Astrocyte (in vitro differentiated cells and primary cell): ENCODE measurements at regions not wholly inside any gene's neighbourhood (a gene's known extent, or its start where the extent isn't known, plus 50 kb on each side); places are given as distances from the start of the nearest gene placed in this dataset.

ENCODE experiments used
- DNase-seq: peaks from one replicate; pipeline ENCODE4 v3.0.0-alpha.2; 2010; ENCODE audit warnings: low read depth
- FAIRE-seq: peaks from 2 replicates; lab custom pipeline; 2011; peaks lifted over from hg19 to GRCh38; lab: Jason Lieb, UNC
- H2AFZ ChIP-seq: 2 replicates; pipeline ENCODE4 v1.6.0; 2012; ENCODE audit warnings: low read depth, low read length, inconsistent platforms
- H3K27ac ChIP-seq: 2 replicates; pipeline ENCODE4 v1.5.1; 2011; ENCODE audit warnings: low read depth, low read length, inconsistent platforms
- H3K27me3 ChIP-seq: 2 replicates; pipeline ENCODE4 v1.6.0; 2011; ENCODE audit warnings: low read length, inconsistent platforms; ENCODE audit not compliant: insufficient read depth
- H3K36me3 ChIP-seq: 2 replicates; pipeline ENCODE4 v1.5.1; 2011; ENCODE audit warnings: low read length, inconsistent platforms; ENCODE audit not compliant: insufficient read depth
- H3K4me1 ChIP-seq: 2 replicates; pipeline ENCODE4 v1.5.1; 2011; ENCODE audit warnings: low read length, inconsistent platforms; ENCODE audit not compliant: insufficient read depth
- H3K4me2 ChIP-seq: 2 replicates; pipeline ENCODE4 v1.6.0; 2012; ENCODE audit warnings: low read length, inconsistent platforms
- H3K4me3 ChIP-seq: 2 replicates; pipeline ENCODE4 v1.5.1; 2011; ENCODE audit warnings: low read depth, mild to moderate bottlenecking, low read length, inconsistent platforms; ENCODE audit not compliant: insufficient read depth
- H3K79me2 ChIP-seq: 2 replicates; pipeline ENCODE4 v1.6.0; 2012; ENCODE audit warnings: mild to moderate bottlenecking, low read length, inconsistent platforms; ENCODE audit not compliant: insufficient read depth
- H3K9ac ChIP-seq: 2 replicates; pipeline ENCODE4 v1.6.0; 2012; ENCODE audit warnings: mild to moderate bottlenecking, low read length, inconsistent platforms
- H3K9me3 ChIP-seq: 2 replicates; pipeline ENCODE4 v1.5.1; 2012; ENCODE audit warnings: low read depth, mild to moderate bottlenecking, low read length, inconsistent platforms; ENCODE audit not compliant: insufficient read depth
- H4K20me1 ChIP-seq: 2 replicates; pipeline ENCODE4 v1.6.0; 2012; ENCODE audit warnings: low read length, inconsistent platforms; ENCODE audit not compliant: insufficient read depth
- H3K27ac Mint-ChIP-seq: one replicate; pipeline ENCODE4 v1.8.0; 2021; ENCODE audit warnings: mild to moderate bottlenecking, mixed read lengths; ENCODE audit not compliant: unreplicated experiment
- H3K27me3 Mint-ChIP-seq: one replicate; pipeline ENCODE4 v1.8.0; 2021; ENCODE audit warnings: low read depth, mixed read lengths; ENCODE audit not compliant: unreplicated experiment
- H3K36me3 Mint-ChIP-seq: one replicate; pipeline ENCODE4 v1.8.0; 2021; ENCODE audit warnings: low read depth, mixed read lengths; ENCODE audit not compliant: unreplicated experiment
- H3K4me1 Mint-ChIP-seq: one replicate; pipeline ENCODE4 v1.8.0; 2021; ENCODE audit warnings: low read depth, mixed read lengths; ENCODE audit not compliant: unreplicated experiment
- H3K4me3 Mint-ChIP-seq: one replicate; pipeline ENCODE4 v1.8.0; 2021; ENCODE audit warnings: mild to moderate bottlenecking, moderate library complexity, mixed read lengths; ENCODE audit not compliant: unreplicated experiment
- H3K9me3 Mint-ChIP-seq: one replicate; pipeline ENCODE4 v1.8.0; 2021; ENCODE audit warnings: mild to moderate bottlenecking, mixed read lengths; ENCODE audit not compliant: unreplicated experiment
- CTCF ChIP-seq: IDR thresholded peaks from 2 replicates; pipeline ENCODE4 v1.5.1; 2011; ENCODE audit warnings: low read depth, mild to moderate bottlenecking, inconsistent platforms, low read length, moderate library complexity; ENCODE audit not compliant: insufficient read depth
- EZH2 ChIP-seq: IDR thresholded peaks from 2 replicates; pipeline ENCODE4 v1.6.1; 2012; ENCODE audit warnings: mild to moderate bottlenecking, low read length, inconsistent platforms; ENCODE audit not compliant: insufficient read depth

DNA sequence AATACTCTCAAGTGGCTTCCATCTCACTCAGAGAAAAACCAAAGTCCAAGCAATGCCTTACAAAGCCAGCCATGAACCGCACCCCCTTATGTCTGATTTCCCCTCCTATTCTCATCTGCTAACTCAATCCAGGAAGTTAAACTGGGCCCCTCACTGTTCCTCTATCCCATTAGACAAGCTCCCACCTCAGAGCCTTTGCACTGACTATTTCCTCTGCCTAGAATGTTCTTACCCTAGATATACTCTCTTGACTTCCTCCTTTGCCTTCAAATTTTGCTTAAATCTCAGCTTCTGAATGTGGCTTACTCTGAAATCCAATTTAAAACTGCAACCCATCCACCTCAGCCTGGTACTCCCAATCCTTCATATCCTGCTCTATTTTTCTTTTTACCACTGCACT lies 257.0 kb upstream of the USP15 start:
- no peak overlapping the region for H3K9ac ChIP-seq
- no peaks in the 10 kb centered on the region for H3K27me3 ChIP-seq
- no peaks in the 10 kb centered on the region for H3K4me1 Mint-ChIP-seq
- DNase-seq (no peak), FAIRE-seq (no peak)
- H3K79me2 ChIP-seq: no peaks in the 10 kb centered on the region
- no peaks in the 10 kb centered on the region for H3K9me3 Mint-ChIP-seq
- H3K4me1 ChIP-seq: no peaks in the 10 kb centered on the region
- H3K36me3 Mint-ChIP-seq: no peaks in the 10 kb centered on the region
- H3K36me3 ChIP-seq: no peaks in the 10 kb centered on the region
- no peak overlapping the region for H2AFZ ChIP-seq
- TF ChIP-seq EZH2 (no peak), CTCF (no peak)
- no peaks in the 10 kb centered on the region for H3K27me3 Mint-ChIP-seq
- H3K27ac ChIP-seq: no peak overlapping the region
- no peaks in the 10 kb centered on the region for H4K20me1 ChIP-seq
- H3K4me2 ChIP-seq: no peak overlapping the region
- no peak overlapping the region for H3K4me3 ChIP-seq
- H3K9me3 ChIP-seq: no peaks in the 10 kb centered on the region
- no peak overlapping the region for H3K27ac Mint-ChIP-seq
- H3K4me3 Mint-ChIP-seq: no peak overlapping the region

GRCh38 chr12:62003701-62004100 lies 256.5 kb upstream of the USP15 start:
- no peak overlapping the region for H3K4me3 ChIP-seq
- H3K27me3 ChIP-seq: no peaks in the 10 kb centered on the region
- no peaks in the 10 kb centered on the region for H3K36me3 Mint-ChIP-seq
- no peak overlapping the region for H3K9ac ChIP-seq
- no peaks in the 10 kb centered on the region for H3K27me3 Mint-ChIP-seq
- no peaks in the 10 kb centered on the region for H3K79me2 ChIP-seq
- no peaks in the 10 kb centered on the region for H3K9me3 ChIP-seq
- no peaks in the 10 kb centered on the region for H3K4me1 ChIP-seq
- no peak overlapping the region for H3K27ac Mint-ChIP-seq
- H4K20me1 ChIP-seq: no peaks in the 10 kb centered on the region
- no peaks in the 10 kb centered on the region for H3K4me1 Mint-ChIP-seq
- H2AFZ ChIP-seq: no peak overlapping the region
- H3K4me2 ChIP-seq: no peak overlapping the region
- no peak overlapping the region for H3K4me3 Mint-ChIP-seq
- no peaks in the 10 kb centered on the region for H3K9me3 Mint-ChIP-seq
- FAIRE-seq: no peak
- H3K27ac ChIP-seq: no peak overlapping the region
- TF ChIP-seq CTCF: no peak
- DNase-seq: no peak
- H3K36me3 ChIP-seq: no peaks in the 10 kb centered on the region

- H3K4me3 ChIP-seq: no peak overlapping the region
- H3K9me3 Mint-ChIP-seq: no peaks in the 10 kb centered on the region
- no peak for TF ChIP-seq CTCF
- no peak for TF ChIP-seq EZH2
- no peak overlapping the region for H2AFZ ChIP-seq
- DNase-seq (no peak), FAIRE-seq (no peak)
- H3K4me3 Mint-ChIP-seq: no peak overlapping the region
- no peaks in the 10 kb centered on the region for H3K36me3 ChIP-seq
- no peaks in the 10 kb centered on the region for H3K9me3 ChIP-seq
- H3K4me2 ChIP-seq: no peak overlapping the region
- no peak overlapping the region for H3K27ac ChIP-seq
- H3K9ac ChIP-seq: no peak overlapping the region
- H3K79me2 ChIP-seq: no peaks in the 10 kb centered on the region
- H3K27me3 Mint-ChIP-seq: no peaks in the 10 kb centered on the region
- no peaks in the 10 kb centered on the region for H3K27me3 ChIP-seq
- no peaks in the 10 kb centered on the region for H3K4me1 Mint-ChIP-seq
- no peaks in the 10 kb centered on the region for H3K4me1 ChIP-seq
- H3K27ac Mint-ChIP-seq: no peak overlapping the region
- H4K20me1 ChIP-seq: no peaks in the 10 kb centered on the region
- no peaks in the 10 kb centered on the region for H3K36me3 Mint-ChIP-seq
These were observed 254.6 kb upstream of the USP15 start for GRCh38 chr12:62005615-62006014.
